ENCODE measurements at regions not wholly inside any gene's neighbourhood (a gene's known extent, or its start where the extent isn't known, plus 50 kb on each side); places are given as distances from the start of the nearest gene placed in this dataset.
"Not testable (repeated sequence)": the region's sequence is repeated elsewhere in the genome, so short reads cannot be mapped to it uniquely, and the experiment has no call there.

DNA sequence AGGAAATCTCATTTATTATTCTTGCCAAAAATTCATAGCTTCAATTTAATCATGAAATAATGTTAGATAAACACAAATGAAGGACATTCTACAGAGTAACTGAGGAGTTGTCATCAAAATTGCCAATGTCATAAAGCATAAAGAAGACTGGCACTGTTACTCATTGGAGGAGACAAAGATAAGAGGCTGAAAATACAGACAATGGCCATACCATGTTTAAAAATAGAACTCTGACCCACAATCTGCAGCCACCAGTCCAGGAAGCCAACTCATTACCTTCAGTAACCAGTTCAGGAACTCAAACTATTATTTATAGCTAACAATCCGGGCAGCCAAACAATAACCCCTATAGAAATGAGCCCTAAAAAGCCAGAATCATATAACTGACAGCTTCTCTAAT is 795.6 kb downstream of the TENT5A start:
- no peak overlapping the region for H3K4me3 ChIP-seq (ENCODE audit: control insufficient read depth, low read depth, low read length)
- no peak for DNase-seq (ENCODE audit: low read depth)
- TF ChIP-seq, protein P1, sequence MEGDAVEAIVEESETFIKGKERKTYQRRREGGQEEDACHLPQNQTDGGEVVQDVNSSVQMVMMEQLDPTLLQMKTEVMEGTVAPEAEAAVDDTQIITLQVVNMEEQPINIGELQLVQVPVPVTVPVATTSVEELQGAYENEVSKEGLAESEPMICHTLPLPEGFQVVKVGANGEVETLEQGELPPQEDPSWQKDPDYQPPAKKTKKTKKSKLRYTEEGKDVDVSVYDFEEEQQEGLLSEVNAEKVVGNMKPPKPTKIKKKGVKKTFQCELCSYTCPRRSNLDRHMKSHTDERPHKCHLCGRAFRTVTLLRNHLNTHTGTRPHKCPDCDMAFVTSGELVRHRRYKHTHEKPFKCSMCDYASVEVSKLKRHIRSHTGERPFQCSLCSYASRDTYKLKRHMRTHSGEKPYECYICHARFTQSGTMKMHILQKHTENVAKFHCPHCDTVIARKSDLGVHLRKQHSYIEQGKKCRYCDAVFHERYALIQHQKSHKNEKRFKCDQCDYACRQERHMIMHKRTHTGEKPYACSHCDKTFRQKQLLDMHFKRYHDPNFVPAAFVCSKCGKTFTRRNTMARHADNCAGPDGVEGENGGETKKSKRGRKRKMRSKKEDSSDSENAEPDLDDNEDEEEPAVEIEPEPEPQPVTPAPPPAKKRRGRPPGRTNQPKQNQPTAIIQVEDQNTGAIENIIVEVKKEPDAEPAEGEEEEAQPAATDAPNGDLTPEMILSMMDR (conservative IDR thresholded peaks at IDR 0.05; ENCODE audit: control insufficient read depth, insufficient read depth, low read depth, low read length) = no peak

DNA sequence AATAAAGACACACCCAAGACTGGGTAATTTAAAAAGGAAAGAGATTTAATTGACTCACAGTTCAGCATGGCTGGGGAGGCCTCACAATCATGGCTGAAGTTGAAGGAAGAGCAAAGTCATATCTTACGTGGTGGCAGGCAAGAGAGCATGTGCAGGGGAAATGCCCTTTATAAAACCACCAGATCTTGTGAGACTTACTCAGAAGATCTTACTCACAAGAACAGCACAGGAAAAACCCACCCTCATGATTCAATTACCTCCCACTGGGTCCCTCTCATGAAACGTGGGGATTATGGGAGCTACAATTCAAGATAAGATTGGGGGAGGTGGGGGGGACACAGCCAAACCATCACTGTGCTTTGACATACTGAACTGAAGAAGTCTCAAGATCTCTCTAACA is 800.0 kb downstream of the TENT5A start:
- H3K4me3 ChIP-seq (ENCODE audit: control insufficient read depth, low read depth, low read length); DNase-seq (ENCODE audit: low read depth): not testable (repeated sequence)

DNA sequence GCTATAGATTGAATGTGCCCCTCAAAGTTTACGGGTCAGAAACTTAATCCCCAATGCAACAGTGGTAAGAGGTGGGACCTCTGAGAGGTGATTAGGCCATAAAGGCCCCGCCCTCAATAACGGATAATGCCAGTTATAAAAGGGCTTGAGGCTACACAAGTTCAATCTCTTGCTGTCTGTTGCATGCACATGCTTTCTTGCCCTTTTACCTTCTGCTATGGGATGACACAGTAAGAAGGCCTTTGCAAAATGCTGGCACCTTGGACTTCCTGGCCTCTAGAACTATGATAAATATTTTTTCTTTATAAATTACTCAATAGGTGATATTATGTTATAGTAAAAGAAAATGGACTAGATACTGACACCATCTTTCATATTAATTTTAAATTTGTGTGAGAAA is 806.1 kb downstream of the TENT5A start:
- no peak for DNase-seq (ENCODE audit: low read depth)
- H3K4me3 ChIP-seq (ENCODE audit: control insufficient read depth, low read depth, low read length) = no peak overlapping the region
- TF ChIP-seq, protein P1 (conservative IDR thresholded peaks at IDR 0.05; ENCODE audit: control insufficient read depth, insufficient read depth, low read depth, low read length) = no peak

DNA sequence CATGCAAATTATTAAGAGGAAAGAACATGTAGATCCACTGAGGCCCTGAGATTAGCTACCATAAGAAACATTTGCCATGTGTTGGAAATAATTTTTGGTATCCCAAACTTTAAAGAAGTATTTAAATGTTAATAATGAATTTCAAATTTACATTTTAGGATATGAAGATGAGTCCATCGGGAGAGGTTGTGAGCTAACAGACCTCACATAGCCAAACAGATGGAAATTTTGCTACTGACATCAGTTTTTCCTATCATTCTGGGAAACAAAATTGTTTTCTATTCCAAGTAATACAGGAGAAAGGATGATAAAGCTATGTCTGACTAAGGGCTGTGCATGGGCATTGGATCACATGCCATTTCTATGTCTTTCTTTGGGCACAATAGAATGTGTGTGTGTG is 809.6 kb downstream of the TENT5A start:
- TF ChIP-seq, protein P1 (conservative IDR thresholded peaks at IDR 0.05; ENCODE audit: control insufficient read depth, insufficient read depth, low read depth, low read length) = no peak
- no peak overlapping the region for H3K4me3 ChIP-seq (ENCODE audit: control insufficient read depth, low read depth, low read length)

DNA sequence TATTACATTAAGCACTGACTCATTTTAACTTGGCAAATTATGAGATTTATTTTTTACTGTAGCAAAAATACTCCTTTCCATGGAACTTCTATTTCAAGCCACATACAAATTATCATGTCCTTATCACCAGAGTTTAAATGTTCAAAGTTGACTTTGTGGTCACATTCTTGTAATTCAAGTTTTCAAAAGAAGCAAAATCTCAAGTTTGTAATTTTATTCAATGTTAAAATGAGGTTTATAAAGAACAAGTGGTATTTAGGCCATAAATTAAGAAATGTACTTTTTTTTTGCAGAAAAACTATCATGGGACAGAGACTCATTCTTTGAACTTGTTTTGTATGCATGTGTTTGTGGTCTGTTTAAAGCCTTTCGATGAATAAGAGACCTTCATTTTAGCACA is 811.5 kb downstream of the TENT5A start:
- DNase-seq (ENCODE audit: low read depth) = no peak
- H3K4me3 ChIP-seq (ENCODE audit: control insufficient read depth, low read depth, low read length) = no peak overlapping the region
- TF ChIP-seq, protein P1 (conservative IDR thresholded peaks at IDR 0.05; ENCODE audit: control insufficient read depth, insufficient read depth, low read depth, low read length) = no peak

More for the DNA sequence above, 809.6 kb downstream of the TENT5A start:
- no peak for DNase-seq (ENCODE audit: low read depth)

DNA sequence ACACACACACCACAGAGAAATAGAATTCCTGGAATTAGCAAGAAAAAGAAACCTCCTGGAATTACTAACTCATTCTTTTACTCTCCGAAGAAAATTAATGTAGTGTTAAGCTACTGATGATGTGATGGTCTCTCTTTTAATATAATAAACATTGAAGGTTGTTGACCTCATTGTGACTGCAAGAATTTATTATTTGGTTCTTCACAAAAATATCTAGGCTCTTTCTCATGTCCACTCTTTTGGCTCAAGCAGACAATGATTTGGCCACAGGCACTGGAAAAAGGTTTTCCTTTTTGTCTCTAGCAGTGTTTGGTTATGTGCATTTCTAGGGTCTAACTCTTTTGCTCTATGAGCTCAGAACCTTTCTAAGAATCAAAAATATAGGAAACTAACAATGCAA is 811.9 kb downstream of the TENT5A start:
- DNase-seq (ENCODE audit: low read depth) = peak; percentile 9
- TF ChIP-seq, protein P1 (conservative IDR thresholded peaks at IDR 0.05; ENCODE audit: control insufficient read depth, insufficient read depth, low read depth, low read length) = no peak
- H3K4me3 ChIP-seq (ENCODE audit: control insufficient read depth, low read depth, low read length) = no peak overlapping the region

DNA sequence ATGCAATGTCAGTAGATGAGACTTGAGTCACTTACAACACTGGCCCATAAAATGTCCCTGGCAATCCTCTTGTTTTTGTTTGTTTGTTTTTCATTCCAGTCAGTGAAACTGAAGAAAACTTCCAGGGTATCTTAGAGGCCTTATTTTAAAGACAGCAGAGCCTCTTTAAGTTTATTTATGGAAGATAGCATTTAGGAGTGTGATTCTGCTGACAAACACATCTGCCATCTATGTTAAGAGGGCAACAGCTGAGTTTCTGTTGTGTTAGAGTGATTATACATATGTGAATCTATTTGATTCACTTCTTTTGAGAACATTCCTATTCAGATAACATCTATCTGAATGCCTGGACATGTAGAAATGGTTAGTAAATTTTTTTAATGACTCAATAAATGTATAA is 812.6 kb downstream of the TENT5A start:
- DNase-seq (ENCODE audit: low read depth) = no peak
- TF ChIP-seq, protein P1 (conservative IDR thresholded peaks at IDR 0.05; ENCODE audit: control insufficient read depth, insufficient read depth, low read depth, low read length) = no peak
- H3K4me3 ChIP-seq (ENCODE audit: control insufficient read depth, low read depth, low read length) = no peak overlapping the region
